Natural killer cell (primary cell): ENCODE measurements at regions not wholly inside any gene's neighbourhood (a gene's known extent, or its start where the extent isn't known, plus 50 kb on each side); places are given as distances from the start of the nearest gene placed in this dataset.

Source experiments
- ATAC-seq, 3 donors: fragments of 150-1000 bp in 2 of 3; fragments of 200-7000 bp in 1 of 3; cut with Tn5 transposase; 1 replicate in 1 of 3; 2 replicates in 2 of 3; pipeline ENCODE4 v1.10.0; 2021; ENCODE audit warnings: mild to moderate bottlenecking in 2 of 3, moderate library complexity in 2 of 3
- DNase-seq, 2 donors: peaks; one replicate each; pipeline versions ENCODE4 v3.0.0 to v3.0.0-alpha.2; 2013 to 2021; ENCODE audit warnings: mixed read lengths in 1 of 2
- H3K27ac ChIP-seq: one replicate; pipeline ENCODE4 v1.5.1; 2013; ENCODE audit warnings: mild to moderate bottlenecking, low read length
- H3K27me3 ChIP-seq: one replicate; pipeline ENCODE4 v1.6.1; 2013; ENCODE audit warnings: low read length; ENCODE audit not compliant: control insufficient read depth, insufficient read depth
- H3K36me3 ChIP-seq: one replicate; pipeline ENCODE4 v1.6.1; 2013; ENCODE audit warnings: low read length; ENCODE audit not compliant: control insufficient read depth, insufficient read depth
- H3K4me1 ChIP-seq: one replicate; pipeline ENCODE4 v1.6.1; 2013; ENCODE audit warnings: low read length; ENCODE audit not compliant: control insufficient read depth, insufficient read depth
- H3K4me3 ChIP-seq: one replicate; pipeline ENCODE4 v1.5.1; 2013; ENCODE audit warnings: low read length
- H3K9me3 ChIP-seq: one replicate; pipeline ENCODE4 v1.6.1; 2013; ENCODE audit warnings: low read length; ENCODE audit not compliant: control insufficient read depth, insufficient read depth
- H3K27ac Mint-ChIP-seq, 2 donors: one replicate each; pipeline ENCODE4 v1.8.0; 2022; ENCODE audit warnings: mild to moderate bottlenecking in 2 of 2, mixed read lengths in 2 of 2, moderate library complexity in 1 of 2
- H3K27me3 Mint-ChIP-seq, 2 donors: one replicate each; pipeline ENCODE4 v1.8.0; 2022; ENCODE audit warnings: low read depth in 2 of 2, mixed read lengths in 2 of 2
- H3K36me3 Mint-ChIP-seq: one replicate; pipeline ENCODE4 v1.8.0; 2022; ENCODE audit warnings: mixed read lengths
- H3K4me1 Mint-ChIP-seq, 2 donors: one replicate each; pipeline ENCODE4 v1.8.0; 2022; ENCODE audit warnings: mixed read lengths in 2 of 2
- H3K4me3 Mint-ChIP-seq: one replicate; pipeline ENCODE4 v1.8.0; 2022; ENCODE audit warnings: mild to moderate bottlenecking, moderate library complexity, mixed read lengths
- H3K9me3 Mint-ChIP-seq, 2 donors: one replicate each; pipeline ENCODE4 v1.8.0; 2022; ENCODE audit warnings: mixed read lengths in 2 of 2
- WGBS: methylation state at CpG from one replicate; pipeline ENCODE4 v1.1.7; 2013; ENCODE audit warnings: missing lambda C conversion rate; ENCODE audit not compliant: insufficient coverage; 5-methylcytosine and 5-hydroxymethylcytosine counted together
- intact Hi-C: fragments of 100-400 bp; cut with micrococcal nuclease; formaldehyde crosslinking; loops from one replicate; pipeline ENCODE4 v1.14.2; 2022
- TF ChIP-seq, protein P1 (sequence below): fragments of 200-600 bp; IDR thresholded peaks from one replicate; pipeline ENCODE4 v1.8.0; 2022; ENCODE audit warnings: antibody characterized with exemption

DNA sequence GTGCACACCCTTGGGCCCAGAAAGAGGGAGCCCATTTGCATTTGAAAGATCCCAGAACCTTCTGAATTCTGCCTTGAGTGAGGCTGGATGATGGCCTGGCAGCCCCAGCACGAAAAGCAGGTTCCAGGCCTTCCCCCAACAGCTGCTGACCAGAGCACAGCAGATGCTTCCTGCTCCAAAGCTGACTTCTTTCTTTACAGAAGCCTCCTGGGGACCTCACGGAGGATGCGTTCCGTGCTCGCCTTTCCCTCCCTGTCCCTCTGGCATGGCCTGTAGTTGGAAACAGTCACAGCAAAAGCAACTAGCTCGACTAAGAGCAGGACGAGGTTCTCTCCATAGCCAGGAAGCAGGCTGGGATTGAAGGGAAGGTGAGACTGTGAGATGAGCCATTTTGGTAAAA lies 107.7 kb upstream of the B3GAT1 start:
- no peaks in the 10 kb centered on the region for H3K36me3 ChIP-seq
- H3K27ac Mint-ChIP-seq: no peak overlapping the region
- TF ChIP-seq, protein P1, sequence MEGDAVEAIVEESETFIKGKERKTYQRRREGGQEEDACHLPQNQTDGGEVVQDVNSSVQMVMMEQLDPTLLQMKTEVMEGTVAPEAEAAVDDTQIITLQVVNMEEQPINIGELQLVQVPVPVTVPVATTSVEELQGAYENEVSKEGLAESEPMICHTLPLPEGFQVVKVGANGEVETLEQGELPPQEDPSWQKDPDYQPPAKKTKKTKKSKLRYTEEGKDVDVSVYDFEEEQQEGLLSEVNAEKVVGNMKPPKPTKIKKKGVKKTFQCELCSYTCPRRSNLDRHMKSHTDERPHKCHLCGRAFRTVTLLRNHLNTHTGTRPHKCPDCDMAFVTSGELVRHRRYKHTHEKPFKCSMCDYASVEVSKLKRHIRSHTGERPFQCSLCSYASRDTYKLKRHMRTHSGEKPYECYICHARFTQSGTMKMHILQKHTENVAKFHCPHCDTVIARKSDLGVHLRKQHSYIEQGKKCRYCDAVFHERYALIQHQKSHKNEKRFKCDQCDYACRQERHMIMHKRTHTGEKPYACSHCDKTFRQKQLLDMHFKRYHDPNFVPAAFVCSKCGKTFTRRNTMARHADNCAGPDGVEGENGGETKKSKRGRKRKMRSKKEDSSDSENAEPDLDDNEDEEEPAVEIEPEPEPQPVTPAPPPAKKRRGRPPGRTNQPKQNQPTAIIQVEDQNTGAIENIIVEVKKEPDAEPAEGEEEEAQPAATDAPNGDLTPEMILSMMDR: no peak
- intact Hi-C loops: no loop called here
- DNase-seq: no peak
- no peaks in the 10 kb centered on the region for H3K36me3 Mint-ChIP-seq
- no peaks in the 10 kb centered on the region for H3K9me3 ChIP-seq
- H3K4me3 ChIP-seq: no peak overlapping the region
- no peak for ATAC-seq
- H3K27me3 Mint-ChIP-seq: peaks cover 0 to 4% of the 10 kb centered on the region in 2 donors
- no peak overlapping the region for H3K27ac ChIP-seq
- WGBS: 21% methylated on average over 7 of the region's 7 CpGs
- no peaks in the 10 kb centered on the region for H3K9me3 Mint-ChIP-seq
- no peaks in the 10 kb centered on the region for H3K4me1 ChIP-seq
- no peaks in the 10 kb centered on the region for H3K27me3 ChIP-seq
- peaks cover 0 to 6% of the 10 kb centered on the region in 2 donors for H3K4me1 Mint-ChIP-seq
- H3K4me3 Mint-ChIP-seq: no peak overlapping the region

DNA sequence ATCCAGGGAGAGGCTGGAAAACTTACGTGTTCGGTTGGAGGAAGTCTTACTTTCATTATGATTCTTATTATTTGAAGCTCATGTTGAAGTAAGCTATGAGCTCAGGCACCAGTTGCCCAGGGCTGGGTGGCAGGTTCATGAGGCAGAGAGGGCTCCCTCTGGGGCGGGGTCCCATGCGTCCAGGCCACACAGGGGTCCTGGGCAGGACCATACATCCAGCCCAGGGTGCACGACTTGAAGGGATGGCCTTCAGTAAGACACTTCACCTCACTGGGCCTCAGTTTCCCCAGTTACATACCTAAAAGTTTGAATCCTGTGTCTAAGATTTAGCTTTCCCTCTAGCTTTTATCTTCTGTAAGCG lies 107.3 kb upstream of the B3GAT1 start:
- H3K27me3 Mint-ChIP-seq: peaks cover 0 to 4% of the 10 kb centered on the region in 2 donors
- no peak overlapping the region for H3K27ac Mint-ChIP-seq
- H3K9me3 ChIP-seq: no peaks in the 10 kb centered on the region
- H3K4me3 Mint-ChIP-seq: no peak overlapping the region
- no peaks in the 10 kb centered on the region for H3K36me3 Mint-ChIP-seq
- TF ChIP-seq, protein P1: no peak
- no peaks in the 10 kb centered on the region for H3K9me3 Mint-ChIP-seq
- no peak for ATAC-seq
- 84% methylated on average over 6 of the region's 6 CpGs for WGBS
- H3K4me3 ChIP-seq: no peak overlapping the region
- no peaks in the 10 kb centered on the region for H3K27me3 ChIP-seq
- no peaks in the 10 kb centered on the region for H3K4me1 ChIP-seq
- DNase-seq: no peak
- H3K36me3 ChIP-seq: no peaks in the 10 kb centered on the region
- no peak overlapping the region for H3K27ac ChIP-seq
- intact Hi-C loops: no loop called here
- peaks cover 0 to 6% of the 10 kb centered on the region in 2 donors for H3K4me1 Mint-ChIP-seq

DNA sequence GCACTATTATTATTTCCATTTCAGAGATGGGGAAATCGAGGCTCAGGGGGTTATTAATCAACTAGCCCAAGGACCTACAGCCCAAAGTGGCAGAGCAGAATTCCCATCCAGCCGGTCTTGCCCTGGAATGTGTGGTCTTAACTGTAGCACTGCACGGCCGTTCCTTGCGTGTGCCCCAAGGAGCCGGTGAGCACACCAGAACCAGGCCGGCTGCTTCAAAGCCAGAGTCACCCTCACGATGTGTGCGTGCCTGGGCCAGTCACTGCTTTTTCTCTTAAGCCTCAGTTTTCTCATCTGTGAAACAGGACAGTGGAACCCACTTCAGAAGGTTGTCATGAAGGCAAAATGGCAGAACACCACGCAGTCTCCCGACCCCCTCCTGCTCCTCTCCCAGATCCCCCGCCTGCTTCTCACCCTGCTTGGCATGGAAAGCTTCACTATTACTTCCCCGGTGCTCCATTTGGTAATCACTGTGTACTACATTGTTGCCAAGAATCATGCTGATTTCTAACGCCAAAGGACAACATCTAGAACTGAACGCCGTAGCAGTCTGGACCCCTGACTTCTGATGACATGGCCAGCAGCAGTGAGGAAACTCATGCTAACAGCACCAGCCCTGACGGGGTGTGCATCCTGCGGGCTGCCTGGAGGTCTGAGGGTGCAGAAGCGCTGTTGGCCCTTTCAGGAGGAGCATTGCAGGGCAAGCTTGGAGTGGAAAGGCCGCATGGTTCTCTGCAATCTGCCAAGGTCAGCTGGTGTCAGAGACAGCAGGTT lies 106.8 kb upstream of the B3GAT1 start:
- Histone ChIP-seq H3K9me3 (no peaks in the 10 kb centered on the region), H3K27ac (no peak overlapping the region), H3K4me3 (no peak overlapping the region), H3K27me3 (no peaks in the 10 kb centered on the region), H3K4me1 (no peaks in the 10 kb centered on the region), H3K36me3 (no peaks in the 10 kb centered on the region)
- Mint-ChIP-seq H3K9me3 (no peaks in the 10 kb centered on the region), H3K4me1 (peaks cover 0 to 6% of the 10 kb centered on the region in 2 donors), H3K4me3 (no peak overlapping the region), H3K27ac (no peak overlapping the region), H3K27me3 (peaks cover 0 to 4% of the 10 kb centered on the region in 2 donors), H3K36me3 (no peaks in the 10 kb centered on the region)
- DNase-seq (no peak), ATAC-seq (no peak)
- TF ChIP-seq, protein P1: no peak
- WGBS: 90% methylated on average over 20 of the region's 20 CpGs
- intact Hi-C loops: no loop called here
